T-helper 22 cell (primary cell): ENCODE measurements at regions not wholly inside any gene's neighbourhood (a gene's known extent, or its start where the extent isn't known, plus 50 kb on each side); places are given as distances from the start of the nearest gene placed in this dataset.

Source experiments
- DNase-seq: peaks from one replicate; pipeline ENCODE4 v3.0.0-alpha.2; 2020; ENCODE audit warnings: low read depth

- DNase-seq, result no peak
Measured at GRCh38 chr11:11173316-11174025, 179.6 kb downstream of the CSNK2A3 start.

GRCh38 chr11:11171854-11172253 is 181.2 kb downstream of the CSNK2A3 start:
- peak; percentile 29 for DNase-seq

GRCh38 chr11:11171285-11171684 is 181.8 kb downstream of the CSNK2A3 start:
- no peak for DNase-seq

GRCh38 chr11:11170352-11171084 is 182.5 kb downstream of the CSNK2A3 start:
- no peak for DNase-seq

- no peak for DNase-seq
Measured at GRCh38 chr11:11169715-11170351, 183.2 kb downstream of the CSNK2A3 start.

- no peak for DNase-seq
Measured at GRCh38 chr11:11167806-11168205, 185.2 kb downstream of the CSNK2A3 start.

GRCh38 chr11:11164334-11164690 is 188.7 kb downstream of the CSNK2A3 start:
- DNase-seq, result no peak

GRCh38 chr11:11163669-11164333 is 189.2 kb downstream of the CSNK2A3 start:
- no peak for DNase-seq

- no peak for DNase-seq
Measured at GRCh38 chr11:11163236-11163635, 189.8 kb downstream of the CSNK2A3 start.

GRCh38 chr11:11157185-11157584 is 195.9 kb downstream of the CSNK2A3 start:
- peak; percentile 33 for DNase-seq

- peak; percentile 36 for DNase-seq
Measured at GRCh38 chr11:11155962-11156815, 196.9 kb downstream of the CSNK2A3 start.

GRCh38 chr11:11152877-11153276 is 200.2 kb downstream of the CSNK2A3 start:
- DNase-seq, result no peak

- peak; percentile 64 for DNase-seq
Measured at GRCh38 chr11:11149671-11150459, 203.2 kb downstream of the CSNK2A3 start.

GRCh38 chr11:11148596-11148995 is 204.5 kb downstream of the CSNK2A3 start:
- DNase-seq, result no peak

- DNase-seq, result no peak
Measured at GRCh38 chr11:11148104-11148509, 204.9 kb downstream of the CSNK2A3 start.

GRCh38 chr11:11146830-11147229 is 206.2 kb downstream of the CSNK2A3 start:
- DNase-seq, result no peak

GRCh38 chr11:11143849-11144248 is 209.2 kb downstream of the CSNK2A3 start:
- no peak for DNase-seq

GRCh38 chr11:11142430-11142829 is 210.6 kb downstream of the CSNK2A3 start:
- DNase-seq, result no peak

GRCh38 chr11:11141065-11141464 is 212.0 kb downstream of the CSNK2A3 start:
- no peak for DNase-seq

- no peak for DNase-seq
Measured at GRCh38 chr11:11140510-11140909, 212.5 kb downstream of the CSNK2A3 start.

- no peak for DNase-seq
Measured at GRCh38 chr11:11137339-11137738, 215.7 kb downstream of the CSNK2A3 start.
